GM23338 (cell line): ENCODE measurements at regions not wholly inside any gene's neighbourhood (a gene's known extent, or its start where the extent isn't known, plus 50 kb on each side); places are given as distances from the start of the nearest gene placed in this dataset.

Experiments
- CREB1 ChIP-seq: fragments of 250-450 bp; sonication (Bioruptor Pico); IDR thresholded peaks from 2 replicates; pipeline ENCODE4 v1.5.0; 2020; ENCODE audit warnings: low read depth, mild to moderate bottlenecking, moderate library complexity
- EZH2 ChIP-seq: fragments of 200-600 bp; sonication (generic); IDR thresholded peaks from one replicate; pipeline ENCODE4 v1.8.0; 2017; ENCODE audit warnings: antibody characterized with exemption, mild to moderate bottlenecking, low read depth; ENCODE audit not compliant: unreplicated experiment
- EZH2phosphoT487 ChIP-seq: fragments of 200-600 bp; sonication (generic); IDR thresholded peaks from one replicate; pipeline ENCODE4 v1.8.1; 2018; ENCODE audit warnings: antibody characterized with exemption; ENCODE audit not compliant: unreplicated experiment
- JUNB ChIP-seq: IDR thresholded peaks from one replicate; pipeline ENCODE4 v1.6.1; 2016; ENCODE audit warnings: antibody characterized with exemption; ENCODE audit not compliant: unreplicated experiment
- POLR2AphosphoS5 ChIP-seq: IDR thresholded peaks from 2 replicates; pipeline ENCODE4 v1.6.1; 2016; ENCODE audit warnings: antibody characterized with exemption, low read depth
- ZNF114 ChIP-seq: fragments of 250-450 bp; sonication (Bioruptor Pico); IDR thresholded peaks from 2 replicates; pipeline ENCODE4 v1.5.0; 2020; ENCODE audit warnings: mild to moderate bottlenecking, moderate library complexity
- ZNF331 ChIP-seq: fragments of 250-450 bp; sonication (Bioruptor Pico); IDR thresholded peaks from 2 replicates; pipeline ENCODE4 v1.5.0; 2020; ENCODE audit warnings: low read depth, mild to moderate bottlenecking, moderate library complexity
- TF ChIP-seq, protein P1 (sequence below), 2 experiments: fragments of 200-600 bp in 1 of 2; sonication (generic) in 1 of 2; conservative IDR thresholded peaks; 2 replicates each; pipeline versions ENCODE4 v1.5.1 to v1.6.1; 2016 to 2017; ENCODE audit warnings: antibody characterized with exemption in 2 of 2, low read depth in 2 of 2, mild to moderate bottlenecking in 2 of 2, moderate library complexity in 1 of 2
- TF ChIP-seq, protein P2 (sequence below): IDR thresholded peaks from one replicate; pipeline ENCODE4 v1.6.1; 2018; ENCODE audit warnings: antibody characterized with exemption; ENCODE audit not compliant: unreplicated experiment

DNA sequence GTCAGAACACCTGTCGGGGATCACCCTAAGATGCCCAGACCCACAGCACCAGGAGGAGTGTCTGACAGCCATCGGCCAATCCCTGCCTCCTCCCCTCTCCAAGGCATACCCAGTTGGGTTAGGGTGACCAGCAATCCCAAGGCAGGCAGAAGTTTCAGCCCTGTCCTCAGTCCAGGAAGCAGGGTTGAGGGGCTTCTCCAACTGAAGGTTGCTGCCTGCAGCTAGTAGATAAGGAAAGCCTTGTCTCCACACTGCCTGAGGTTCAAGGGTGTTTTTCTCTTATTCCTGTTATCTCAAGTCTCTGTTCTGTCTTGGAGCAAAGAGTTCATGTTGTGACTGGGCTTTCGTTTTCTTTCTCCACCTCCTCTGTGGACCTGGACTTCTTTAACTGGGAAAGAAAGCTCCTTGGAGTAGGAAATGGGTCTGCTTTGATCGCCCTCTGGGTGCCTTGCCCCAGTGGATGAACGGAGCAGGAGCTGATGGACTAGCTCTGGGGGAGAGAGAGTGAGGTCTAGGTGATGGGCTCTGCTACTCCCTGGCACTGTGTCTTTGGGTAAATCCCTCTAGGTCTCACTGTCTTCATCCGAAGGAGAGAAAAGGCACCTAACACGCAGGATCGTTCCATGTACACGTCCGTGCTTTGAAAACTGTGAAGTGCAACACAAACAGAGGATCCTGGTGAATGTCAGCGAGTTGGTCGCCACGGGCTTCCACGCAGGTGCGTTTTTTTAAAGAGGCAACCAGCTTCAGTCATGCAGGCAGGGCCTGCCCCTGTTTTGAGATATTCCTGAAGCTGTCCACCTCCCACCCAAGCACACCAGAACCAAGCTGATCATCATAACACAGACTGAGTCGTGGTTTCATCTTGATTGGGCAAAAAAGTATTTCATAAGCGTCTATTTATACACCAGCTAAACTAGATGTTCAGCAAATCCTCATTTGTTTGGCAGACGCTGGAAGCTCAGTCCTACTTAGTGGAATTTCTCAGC is 52.5 kb upstream of the FOXN3 start:
- TF ChIP-seq, protein P1, sequence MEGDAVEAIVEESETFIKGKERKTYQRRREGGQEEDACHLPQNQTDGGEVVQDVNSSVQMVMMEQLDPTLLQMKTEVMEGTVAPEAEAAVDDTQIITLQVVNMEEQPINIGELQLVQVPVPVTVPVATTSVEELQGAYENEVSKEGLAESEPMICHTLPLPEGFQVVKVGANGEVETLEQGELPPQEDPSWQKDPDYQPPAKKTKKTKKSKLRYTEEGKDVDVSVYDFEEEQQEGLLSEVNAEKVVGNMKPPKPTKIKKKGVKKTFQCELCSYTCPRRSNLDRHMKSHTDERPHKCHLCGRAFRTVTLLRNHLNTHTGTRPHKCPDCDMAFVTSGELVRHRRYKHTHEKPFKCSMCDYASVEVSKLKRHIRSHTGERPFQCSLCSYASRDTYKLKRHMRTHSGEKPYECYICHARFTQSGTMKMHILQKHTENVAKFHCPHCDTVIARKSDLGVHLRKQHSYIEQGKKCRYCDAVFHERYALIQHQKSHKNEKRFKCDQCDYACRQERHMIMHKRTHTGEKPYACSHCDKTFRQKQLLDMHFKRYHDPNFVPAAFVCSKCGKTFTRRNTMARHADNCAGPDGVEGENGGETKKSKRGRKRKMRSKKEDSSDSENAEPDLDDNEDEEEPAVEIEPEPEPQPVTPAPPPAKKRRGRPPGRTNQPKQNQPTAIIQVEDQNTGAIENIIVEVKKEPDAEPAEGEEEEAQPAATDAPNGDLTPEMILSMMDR (conservative IDR thresholded peaks at IDR 0.05; ENCODE audit: low read depth in 2 of 2) = no peak
- TF ChIP-seq JUNB = no peak
- TF ChIP-seq EZH2 = no peak
- no peak for TF ChIP-seq POLR2AphosphoS5
- TF ChIP-seq, protein P2, sequence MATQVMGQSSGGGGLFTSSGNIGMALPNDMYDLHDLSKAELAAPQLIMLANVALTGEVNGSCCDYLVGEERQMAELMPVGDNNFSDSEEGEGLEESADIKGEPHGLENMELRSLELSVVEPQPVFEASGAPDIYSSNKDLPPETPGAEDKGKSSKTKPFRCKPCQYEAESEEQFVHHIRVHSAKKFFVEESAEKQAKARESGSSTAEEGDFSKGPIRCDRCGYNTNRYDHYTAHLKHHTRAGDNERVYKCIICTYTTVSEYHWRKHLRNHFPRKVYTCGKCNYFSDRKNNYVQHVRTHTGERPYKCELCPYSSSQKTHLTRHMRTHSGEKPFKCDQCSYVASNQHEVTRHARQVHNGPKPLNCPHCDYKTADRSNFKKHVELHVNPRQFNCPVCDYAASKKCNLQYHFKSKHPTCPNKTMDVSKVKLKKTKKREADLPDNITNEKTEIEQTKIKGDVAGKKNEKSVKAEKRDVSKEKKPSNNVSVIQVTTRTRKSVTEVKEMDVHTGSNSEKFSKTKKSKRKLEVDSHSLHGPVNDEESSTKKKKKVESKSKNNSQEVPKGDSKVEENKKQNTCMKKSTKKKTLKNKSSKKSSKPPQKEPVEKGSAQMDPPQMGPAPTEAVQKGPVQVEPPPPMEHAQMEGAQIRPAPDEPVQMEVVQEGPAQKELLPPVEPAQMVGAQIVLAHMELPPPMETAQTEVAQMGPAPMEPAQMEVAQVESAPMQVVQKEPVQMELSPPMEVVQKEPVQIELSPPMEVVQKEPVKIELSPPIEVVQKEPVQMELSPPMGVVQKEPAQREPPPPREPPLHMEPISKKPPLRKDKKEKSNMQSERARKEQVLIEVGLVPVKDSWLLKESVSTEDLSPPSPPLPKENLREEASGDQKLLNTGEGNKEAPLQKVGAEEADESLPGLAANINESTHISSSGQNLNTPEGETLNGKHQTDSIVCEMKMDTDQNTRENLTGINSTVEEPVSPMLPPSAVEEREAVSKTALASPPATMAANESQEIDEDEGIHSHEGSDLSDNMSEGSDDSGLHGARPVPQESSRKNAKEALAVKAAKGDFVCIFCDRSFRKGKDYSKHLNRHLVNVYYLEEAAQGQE = no peak
- no peak for TF ChIP-seq ZNF331 (CRISPR knock-in tag)
- TF ChIP-seq EZH2phosphoT487 = no peak
- TF ChIP-seq CREB1 = no peak
- TF ChIP-seq ZNF114 (CRISPR knock-in tag) = no peak
